ENCODE measurements at regions not wholly inside any gene's neighbourhood (a gene's known extent, or its start where the extent isn't known, plus 50 kb on each side); places are given as distances from the start of the nearest gene placed in this dataset.

- TF ChIP-seq POLR2AphosphoS5 (IDR thresholded peaks at IDR 0.05) (no peak), POLR2A (IDR thresholded peaks at IDR 0.05) (no peak), CTCF (IDR thresholded peaks at IDR 0.05) (no peak), EP300 (IDR thresholded peaks at IDR 0.05; ENCODE audit: low read depth) (no peak)
Observed at GRCh38 chr2:173467751-173468150, 113.1 kb downstream of the CDCA7 start.

All from transverse colon (tissue), 4 donors.